COLO668 (cell line): ENCODE measurements at regions not wholly inside any gene's neighbourhood (a gene's known extent, or its start where the extent isn't known, plus 50 kb on each side); places are given as distances from the start of the nearest gene placed in this dataset.

ENCODE experiments used
- DNase-seq: peaks from one replicate; lab custom pipeline; 2025; ENCODE audit not compliant: unreplicated experiment; lab: John Stamatoyannopoulos, UW

DNA sequence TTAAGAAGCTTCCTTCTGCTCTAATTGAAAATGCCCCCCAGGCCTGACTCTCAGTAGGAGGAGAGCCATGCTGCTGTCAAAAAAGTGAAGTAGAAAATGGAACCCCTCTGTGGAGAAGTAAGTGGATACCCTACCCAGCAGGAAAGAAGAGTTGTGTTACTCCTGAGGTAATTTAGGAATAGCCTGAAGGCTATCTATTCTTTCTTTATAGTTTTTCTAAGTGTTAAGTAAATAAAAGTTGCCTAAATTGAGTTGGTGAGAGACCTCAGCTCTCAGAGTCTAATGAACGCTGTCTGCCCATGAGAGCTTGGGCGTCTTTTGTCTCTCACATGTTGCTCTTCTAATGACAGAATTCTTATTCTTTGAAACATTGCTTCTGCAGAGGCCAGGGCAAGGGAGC, 116.2 kb downstream of the NSUN3 start:
- DNase-seq: no peak

DNA sequence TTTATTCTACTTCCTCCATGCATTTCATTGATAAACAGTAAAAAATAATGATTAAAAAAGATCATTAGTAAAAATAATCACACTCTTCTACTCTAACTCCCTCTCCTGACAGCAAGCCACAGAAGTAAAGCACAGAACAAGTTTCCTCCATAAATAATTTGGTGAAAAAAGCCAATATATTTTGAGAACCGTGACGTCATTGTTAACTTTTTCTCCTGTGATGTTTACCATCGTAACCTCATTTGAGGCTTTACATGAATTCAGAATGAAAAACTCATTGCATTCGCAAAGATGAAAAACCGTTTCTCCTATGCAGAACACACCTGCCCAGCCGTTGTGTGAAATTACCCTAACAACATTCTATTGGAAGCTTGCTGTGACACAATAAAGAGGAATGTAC, 120.7 kb downstream of the NSUN3 start:
- DNase-seq: no peak

DNA sequence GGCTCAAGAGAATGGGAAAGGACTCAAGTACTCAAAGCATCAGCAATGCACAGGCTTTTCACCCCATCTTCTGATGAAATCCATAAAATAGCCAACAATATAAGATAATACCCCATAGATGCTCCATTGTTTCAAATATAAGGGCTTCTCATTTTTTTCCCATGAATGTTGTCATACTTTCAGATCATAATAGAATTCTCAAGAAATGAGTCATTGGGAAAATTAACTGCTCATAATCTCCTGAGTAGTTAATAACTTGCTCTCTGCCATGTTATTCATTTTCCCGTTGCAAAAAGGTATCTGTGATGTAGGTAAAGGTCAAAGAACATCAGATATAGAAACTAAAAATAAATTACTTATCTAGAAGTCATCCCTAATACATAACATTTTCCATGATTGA, 121.9 kb downstream of the NSUN3 start:
- no peak for DNase-seq

DNA sequence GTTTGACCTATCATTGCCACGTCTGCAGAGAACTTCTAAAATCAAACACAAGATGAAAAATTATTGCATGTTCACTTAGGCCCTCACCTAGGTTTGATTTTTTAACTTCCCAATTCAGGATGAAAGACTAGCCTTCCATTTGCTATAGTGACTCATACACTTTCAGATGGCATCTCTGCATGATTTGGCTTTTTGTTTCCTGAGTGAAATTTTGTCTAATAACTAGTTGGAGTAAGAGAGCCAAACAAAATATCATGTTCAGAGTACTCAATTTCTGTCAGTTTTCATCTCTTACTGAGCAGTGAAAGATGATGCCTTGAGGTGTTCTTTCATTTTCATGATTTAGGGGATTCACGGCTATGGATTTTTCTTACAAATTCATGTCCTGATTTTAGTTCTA, 122.9 kb downstream of the NSUN3 start:
- DNase-seq: no peak

DNA sequence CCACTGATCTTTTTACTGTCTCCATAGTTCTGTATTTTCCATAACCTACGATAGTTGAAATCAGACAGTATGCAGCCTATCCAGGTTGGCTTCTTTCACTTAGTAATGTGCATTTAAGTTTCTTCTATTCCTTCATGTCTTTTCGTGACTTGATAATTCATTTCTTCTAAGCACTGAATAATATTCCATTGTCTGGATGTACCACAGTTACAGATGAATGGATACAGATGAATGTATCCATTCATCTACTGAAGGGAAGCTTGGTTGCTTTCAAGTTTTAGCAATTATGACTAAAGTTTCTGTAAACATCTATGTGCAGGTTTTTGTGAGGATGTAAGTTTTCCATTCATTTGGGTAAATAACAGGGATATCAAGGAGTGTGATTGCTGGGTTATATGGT, 124.8 kb downstream of the NSUN3 start:
- no peak for DNase-seq

DNA sequence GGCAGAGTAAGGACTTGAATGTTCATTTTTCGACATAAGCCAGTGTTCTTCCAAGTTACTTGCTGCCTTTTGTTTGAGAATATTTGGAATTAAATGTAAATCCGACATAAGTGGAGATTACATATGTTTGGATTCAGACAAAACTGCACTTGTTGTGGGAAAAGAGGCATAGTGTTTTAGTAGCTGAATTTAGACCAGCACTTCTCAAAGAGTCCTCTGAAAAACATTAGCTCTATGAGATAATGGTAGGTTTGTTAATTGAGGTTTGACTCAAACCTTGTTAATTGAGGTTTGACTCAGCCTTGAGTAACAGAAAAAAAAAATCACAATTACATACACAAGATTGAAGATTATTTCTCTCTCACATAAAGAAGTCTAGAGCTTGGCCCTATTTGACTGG, 132.5 kb downstream of the NSUN3 start:
- DNase-seq: no peak

DNA sequence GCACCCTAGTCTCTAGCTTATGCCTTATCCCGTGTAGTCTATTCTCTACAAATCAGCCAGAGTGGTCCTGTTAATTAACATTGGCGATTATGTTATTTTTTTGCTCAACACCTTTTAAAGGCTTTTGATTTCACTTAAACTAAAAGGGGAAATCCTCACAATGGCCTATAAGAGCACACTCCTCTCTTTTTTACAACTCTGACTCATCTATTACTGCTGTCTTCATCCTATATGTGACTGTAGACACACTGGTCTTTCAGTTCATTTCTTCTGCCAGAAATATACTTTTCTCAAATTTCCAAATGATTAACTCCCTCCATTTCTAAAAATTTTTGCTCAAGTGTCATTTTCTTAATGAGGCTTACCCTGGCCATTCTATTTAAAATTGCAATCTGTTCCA, 143.4 kb downstream of the NSUN3 start:
- DNase-seq: no peak

DNA sequence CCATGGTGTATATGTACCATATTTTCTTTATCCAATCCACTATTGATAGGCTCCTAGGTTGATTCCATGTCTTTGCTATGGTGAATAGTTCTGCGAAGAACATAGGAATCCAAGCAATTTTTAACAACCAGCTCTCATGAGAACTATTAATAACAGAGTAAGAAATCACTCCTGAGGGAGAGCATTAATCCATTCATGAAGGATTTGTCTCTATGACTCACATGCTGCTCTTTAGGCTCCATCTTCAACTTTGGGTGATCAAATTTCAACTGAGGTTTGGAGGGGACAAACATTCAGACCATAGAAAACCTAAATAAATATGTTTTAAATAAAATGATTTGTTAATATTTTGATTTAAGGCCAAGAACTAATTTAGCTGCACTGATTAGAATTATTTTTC, 147.4 kb downstream of the NSUN3 start:
- no peak for DNase-seq

DNA sequence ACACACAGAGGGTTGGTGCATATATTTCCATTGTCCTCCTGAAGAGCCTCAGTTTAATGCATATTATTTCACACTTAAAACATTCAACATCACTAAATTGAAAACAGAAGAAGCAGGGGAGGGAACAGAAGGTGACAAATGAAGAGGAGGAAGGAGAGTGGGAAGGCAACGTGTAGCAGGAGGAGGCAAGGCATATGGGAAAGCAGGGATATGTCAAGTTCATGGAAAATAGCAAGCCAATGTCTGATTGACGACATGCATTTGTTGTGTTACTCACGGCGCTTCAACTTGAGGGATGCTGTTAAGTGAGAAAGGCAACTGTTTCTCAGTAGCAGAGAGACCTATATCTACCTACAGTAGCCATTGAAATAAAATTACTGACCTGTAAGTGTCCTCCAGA, 154.5 kb downstream of the NSUN3 start:
- no peak for DNase-seq

DNA sequence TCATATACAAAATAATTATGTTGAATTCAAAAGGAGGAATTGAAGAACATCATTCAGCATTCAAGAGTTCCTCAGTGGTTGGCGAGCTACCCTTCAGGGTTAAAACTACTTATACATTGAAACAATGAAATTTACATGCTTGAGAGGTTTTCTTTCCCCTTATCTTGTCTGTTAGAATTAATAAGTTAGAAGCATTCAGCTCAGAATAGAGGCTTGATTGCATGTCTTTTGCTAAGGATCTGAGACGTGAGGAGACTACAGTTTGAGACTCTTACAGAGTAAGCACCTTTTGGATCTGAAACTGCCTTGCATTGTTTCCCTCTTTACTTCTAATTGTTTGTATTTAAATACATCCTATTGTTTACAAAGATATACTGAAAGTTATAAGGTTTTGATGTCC, 157.6 kb downstream of the NSUN3 start:
- DNase-seq: no peak

DNA sequence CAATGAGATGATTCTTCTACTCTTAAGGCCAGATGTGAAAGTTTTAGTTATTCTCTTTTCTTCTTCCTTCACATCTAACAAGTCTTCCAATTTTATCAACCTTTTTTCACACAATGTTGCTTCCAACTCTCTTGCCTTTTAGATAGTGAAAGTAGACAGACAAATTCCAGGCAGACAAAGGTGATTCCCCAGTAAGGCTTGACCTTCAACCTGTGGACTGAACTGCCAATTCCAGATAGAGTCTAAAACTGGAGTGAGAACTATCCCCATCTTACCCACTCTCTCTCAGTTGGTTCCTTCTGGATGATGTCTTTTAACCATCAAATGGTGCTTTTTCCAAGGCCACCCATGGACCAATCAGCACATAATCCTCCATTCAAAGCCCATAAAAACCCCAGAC, 159.0 kb downstream of the NSUN3 start:
- DNase-seq: no peak

DNA sequence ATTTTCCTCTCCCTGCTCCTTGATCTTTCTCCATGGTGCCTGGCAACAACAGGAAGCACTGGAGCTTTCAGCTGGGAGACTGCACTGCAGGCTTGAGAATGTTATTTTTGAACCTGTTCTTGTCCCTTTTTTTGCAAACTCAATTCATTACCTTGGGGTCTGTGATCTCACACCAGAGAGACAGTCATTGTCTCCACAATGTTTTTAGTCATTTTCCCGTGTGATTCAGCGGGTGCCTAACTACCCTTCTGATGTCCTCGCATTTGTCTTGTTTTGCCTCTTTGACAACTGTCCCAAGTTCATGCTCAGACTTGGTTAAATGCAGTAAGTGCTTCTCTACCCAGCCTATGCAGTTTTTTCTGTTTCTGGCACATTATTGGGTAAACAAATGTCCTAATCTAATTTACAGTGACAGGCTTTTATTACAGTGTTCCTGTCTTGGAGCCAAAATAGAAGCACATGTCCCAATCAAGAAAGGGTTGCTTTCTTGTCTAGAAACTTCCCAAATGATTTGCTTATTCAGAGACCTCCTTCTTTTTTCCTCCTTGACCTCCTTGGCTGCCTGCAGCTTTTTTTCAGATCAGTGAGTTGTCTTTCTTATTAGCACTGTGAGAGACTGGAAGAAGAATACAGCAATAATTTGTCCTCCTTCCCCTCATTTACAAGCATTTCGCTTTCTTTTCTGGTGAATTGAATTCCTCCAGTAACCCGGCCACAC, 162.4 kb downstream of the NSUN3 start:
- DNase-seq: no peak

DNA sequence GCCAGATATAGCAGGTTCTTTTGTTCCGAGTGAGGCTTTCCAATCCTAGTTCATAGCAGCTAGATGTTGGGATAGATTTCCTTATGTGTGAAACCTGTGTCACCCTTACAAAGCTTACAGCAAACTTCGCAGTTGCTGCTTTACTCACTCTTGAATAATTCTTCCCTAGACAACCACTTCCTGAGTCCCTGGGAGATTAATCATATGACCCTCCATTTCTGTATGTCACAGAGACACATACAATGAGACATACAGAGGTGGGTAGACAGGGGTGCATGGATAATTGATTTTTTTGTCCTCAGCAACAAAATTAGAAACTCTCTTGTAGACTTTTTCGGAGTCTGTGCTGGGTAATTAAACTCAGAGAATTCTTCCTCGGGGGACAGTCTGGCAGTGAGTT, 163.2 kb downstream of the NSUN3 start:
- DNase-seq: no peak

DNA sequence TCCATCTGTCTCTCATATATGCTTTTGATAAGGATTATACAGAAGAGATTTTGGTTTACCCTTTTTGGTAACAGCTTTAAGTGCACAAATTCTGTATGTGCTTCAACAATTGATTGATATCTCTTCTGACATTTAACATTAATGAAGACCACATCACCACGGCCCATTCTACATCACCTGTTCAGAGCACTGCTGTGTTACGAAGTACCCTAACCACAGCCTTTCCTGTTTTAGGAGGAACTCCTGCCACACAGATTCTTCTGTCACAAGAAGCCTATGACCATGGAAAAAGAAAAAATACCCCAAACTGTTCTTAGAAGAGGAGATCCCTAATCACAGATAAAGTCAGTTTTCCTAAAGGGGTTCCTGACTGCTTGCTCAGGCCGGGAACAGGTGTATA, 170.1 kb downstream of the NSUN3 start:
- no peak for DNase-seq

DNA sequence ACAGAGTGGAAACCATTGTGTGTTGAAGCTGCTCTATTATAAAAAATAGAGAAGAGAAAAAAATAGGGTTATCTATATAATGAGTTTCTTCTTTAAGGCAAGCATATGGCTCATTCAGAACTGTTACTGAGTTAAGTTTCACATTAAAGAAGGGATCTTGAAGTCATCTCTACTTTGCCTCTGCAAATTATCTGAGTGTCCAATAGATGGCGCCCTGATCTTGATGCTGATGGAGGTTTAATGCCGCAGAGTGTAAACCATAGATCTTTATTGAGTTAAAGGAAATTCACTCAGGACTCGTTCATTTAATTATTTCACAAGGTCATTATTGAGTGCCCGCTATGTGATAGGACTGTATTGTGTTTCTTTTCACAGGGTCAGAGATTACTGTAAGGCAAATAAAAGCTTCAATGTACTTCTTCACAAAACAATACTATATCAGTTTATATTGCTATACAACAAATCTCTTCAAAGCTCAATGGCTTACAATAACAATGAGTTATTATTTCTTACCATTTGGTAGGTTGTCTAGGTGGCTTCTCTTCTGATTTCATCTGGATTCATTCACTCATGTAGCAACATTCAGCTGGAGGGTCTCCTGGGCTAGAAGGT, 171.4 kb downstream of the NSUN3 start:
- DNase-seq: no peak

DNA sequence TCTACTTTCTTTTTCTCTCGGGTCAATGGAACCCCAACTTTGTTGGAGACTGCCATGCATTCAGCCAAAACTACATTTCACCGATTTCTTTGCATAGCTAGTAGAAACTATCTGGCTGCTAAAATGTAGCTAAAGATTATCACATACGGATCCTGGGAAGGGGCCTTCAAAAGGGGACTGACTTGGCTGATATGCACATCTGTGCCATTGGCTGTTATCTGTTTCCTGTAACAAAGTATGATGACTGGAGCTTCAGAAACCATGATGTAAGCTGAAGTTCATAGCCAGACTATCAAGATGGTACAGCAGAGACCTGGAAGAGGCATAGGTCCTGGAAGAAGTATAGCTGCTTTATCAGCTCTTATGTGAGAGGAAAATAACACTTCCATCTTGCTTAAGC, 179.1 kb downstream of the NSUN3 start:
- no peak for DNase-seq

DNA sequence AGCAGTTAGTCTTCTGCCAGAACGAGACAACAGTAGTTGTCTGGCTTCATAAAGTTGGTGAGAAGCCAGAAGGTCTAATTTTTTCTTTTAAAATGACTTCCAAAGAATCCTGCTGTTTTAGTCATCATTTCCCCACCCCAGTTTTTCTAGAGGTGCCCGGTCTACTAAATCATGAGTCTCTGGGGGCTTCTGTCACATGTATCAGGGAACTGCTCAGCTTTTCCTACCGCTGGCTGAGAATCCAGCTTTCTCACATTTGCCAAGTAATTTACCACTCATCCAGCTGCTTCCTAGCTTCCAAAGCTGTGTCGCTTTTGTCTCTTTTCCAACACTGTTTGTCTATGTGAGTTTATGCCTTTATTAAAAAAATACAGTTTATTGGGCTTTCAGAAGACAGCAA, 183.3 kb downstream of the NSUN3 start:
- no peak for DNase-seq

DNA sequence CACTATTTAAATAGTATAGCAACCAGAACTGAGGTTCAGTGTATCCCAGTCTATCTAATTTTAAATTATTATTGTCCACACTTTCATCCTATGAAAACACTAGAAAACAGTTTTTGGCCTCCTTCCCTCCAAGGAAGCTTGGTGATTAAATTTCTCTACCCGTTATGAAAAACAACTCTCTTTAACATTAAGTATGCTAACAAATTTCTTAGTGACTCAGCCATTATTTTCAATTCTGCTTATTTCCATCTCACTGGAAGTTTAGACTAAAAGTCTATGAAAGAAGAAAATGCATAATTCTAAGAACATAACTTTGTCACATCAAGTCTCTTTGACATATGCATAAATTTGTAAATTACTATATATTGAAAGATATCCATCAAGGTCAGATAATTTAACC, 185.2 kb downstream of the NSUN3 start:
- no peak for DNase-seq

DNA sequence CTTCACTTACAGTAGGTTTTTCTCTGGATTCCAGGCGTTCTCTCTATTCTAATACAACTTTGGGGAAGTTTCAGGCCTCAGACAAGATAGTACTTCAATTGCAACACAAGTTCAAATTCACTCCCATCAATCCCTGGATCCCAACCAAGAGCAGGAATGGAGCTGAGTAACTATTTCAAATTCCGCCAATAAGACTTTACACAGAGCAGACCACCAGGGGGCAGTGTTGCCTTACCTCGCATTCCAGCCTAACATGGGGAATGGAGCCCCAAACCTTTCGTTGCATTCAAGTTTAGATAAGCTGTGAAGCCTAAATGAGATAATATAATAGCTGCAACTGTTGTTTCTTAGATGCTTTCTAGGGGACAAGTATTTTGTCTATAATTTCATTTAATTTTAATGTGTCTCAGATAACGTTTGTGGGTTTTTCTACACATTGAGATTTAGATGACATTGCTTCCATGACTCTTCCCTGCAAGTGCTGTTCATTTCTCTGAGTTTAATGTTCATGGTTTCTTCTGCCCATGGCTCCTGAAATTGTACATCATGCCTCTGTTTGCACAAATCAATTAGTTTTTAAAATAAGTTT, 186.7 kb downstream of the NSUN3 start:
- peak; percentile 57 for DNase-seq

DNA sequence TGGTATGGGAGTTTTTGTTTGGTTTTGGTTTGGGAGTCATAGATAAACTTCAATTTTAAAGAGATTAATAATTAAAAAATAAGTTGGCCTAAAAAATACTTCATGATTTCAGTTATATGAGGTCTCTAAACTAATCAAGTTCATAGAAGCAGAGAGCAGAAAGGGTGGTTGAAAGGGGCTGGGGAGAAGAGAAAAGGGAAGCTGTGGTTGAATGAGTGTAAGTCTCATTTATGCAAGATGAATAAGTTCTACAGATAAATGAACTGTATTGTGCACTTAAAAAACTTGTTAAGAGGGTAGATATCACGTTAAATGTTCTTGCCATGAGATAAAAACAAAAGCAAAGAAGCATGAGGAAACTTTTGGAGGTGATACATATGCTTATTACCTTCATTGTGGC, 188.7 kb downstream of the NSUN3 start:
- no peak for DNase-seq

DNA sequence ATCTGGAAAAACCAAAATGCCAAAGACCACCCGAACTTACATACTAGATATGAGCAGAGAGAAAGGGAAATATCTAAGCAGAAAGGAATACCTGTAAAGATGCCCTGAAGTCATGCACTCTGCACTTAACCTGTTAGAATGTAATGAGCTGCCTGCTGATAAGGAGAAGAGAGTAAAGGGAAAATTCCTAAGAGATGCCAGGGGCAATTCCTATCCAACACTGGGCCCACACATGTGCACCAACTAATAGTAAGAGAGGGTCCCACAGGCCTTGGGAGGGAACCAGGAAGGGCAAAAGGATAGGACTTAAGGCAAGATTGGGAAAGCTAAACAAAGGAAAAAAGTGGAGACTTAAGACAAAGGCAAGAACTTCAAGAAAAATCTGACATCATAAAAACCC, 189.5 kb downstream of the NSUN3 start:
- no peak for DNase-seq

DNA sequence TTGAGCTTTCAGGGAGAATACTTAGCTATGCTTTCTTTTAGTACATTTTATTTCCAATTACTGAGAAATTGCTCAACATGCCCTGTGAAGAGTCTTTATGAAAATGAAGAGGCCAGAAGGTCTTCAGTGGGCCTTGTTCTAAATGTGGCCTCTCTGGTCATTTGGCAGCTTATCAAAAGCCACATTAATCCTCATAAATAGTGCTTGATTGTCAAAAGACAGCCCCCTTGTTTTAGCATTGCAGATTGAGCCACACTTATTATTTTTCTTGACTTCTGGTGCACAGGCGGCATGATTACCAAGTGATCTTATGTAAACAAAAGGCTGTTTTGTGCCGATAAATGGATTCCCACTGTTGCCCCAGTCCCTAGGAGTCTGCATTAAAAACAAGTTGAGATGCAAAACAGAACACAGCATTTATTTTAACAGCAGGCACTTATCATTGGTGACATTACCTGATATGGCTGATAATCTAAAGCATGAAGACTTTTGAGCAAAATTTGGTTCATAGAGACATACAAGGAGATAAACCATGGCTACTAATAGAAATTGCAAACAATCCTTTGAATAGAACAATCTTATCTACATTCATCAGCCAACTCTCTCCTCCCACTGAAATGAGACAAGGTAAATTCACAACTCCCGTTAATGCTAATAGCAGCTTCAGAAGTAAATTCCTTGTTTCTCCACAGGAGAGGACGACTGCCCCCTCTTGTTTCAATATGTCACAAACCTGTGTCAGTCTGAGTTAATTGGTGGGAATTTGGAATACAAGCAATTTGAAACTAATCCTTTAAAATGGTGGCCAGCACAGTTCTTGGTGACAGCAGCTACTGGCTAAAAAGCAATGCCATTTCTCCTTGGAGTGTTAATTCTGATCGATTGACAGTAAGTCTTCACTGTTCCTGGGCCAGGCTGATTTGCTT, 194.3 kb downstream of the NSUN3 start:
- no peak for DNase-seq
